MCF 10A (cell line): ENCODE measurements at regions not wholly inside any gene's neighbourhood (a gene's known extent, or its start where the extent isn't known, plus 50 kb on each side); places are given as distances from the start of the nearest gene placed in this dataset.

Experiments used
- BruUV-seq: library from RNA; stranded (reverse); fragments of 400-500 nt; replicated peaks from 2 replicates; lab custom pipeline; 2021; lab: Mats Ljungman, UMichigan
- CTCF ChIA-PET: fragments of 300-600 bp; sonication (Branson Sonifier 250); formaldehyde crosslinking; extraction: SDS; loops from one replicate; lab custom pipeline; 2021; ENCODE audit warnings: antibody characterized with exemption, inconsistent platforms; lab: Yijun Ruan, JAX
- POLR2A ChIA-PET: fragments of 300-600, 350-650 bp; sonication (Branson Sonifier 250); formaldehyde crosslinking; extraction: SDS; loops from one replicate; lab custom pipeline; 2020; ENCODE audit warnings: antibody characterized with exemption, inconsistent platforms; lab: Yijun Ruan, JAX
- DNase-seq: peaks from one replicate; pipeline ENCODE4 v3.0.0-alpha.2; 2018; ENCODE audit not compliant: unreplicated experiment
- H3K27ac Mint-ChIP-seq: one replicate; pipeline ENCODE4 v1.8.0; 2022; ENCODE audit warnings: mild to moderate bottlenecking, low read depth, mixed read lengths; ENCODE audit not compliant: unreplicated experiment
- H3K27me3 Mint-ChIP-seq: one replicate; pipeline ENCODE4 v1.8.0; 2022; ENCODE audit warnings: mixed read lengths; ENCODE audit not compliant: insufficient read depth, unreplicated experiment
- H3K36me3 Mint-ChIP-seq: one replicate; pipeline ENCODE4 v1.8.0; 2022; ENCODE audit warnings: mild to moderate bottlenecking, moderate library complexity, mixed read lengths; ENCODE audit not compliant: insufficient read depth, unreplicated experiment
- H3K4me1 Mint-ChIP-seq: one replicate; pipeline ENCODE4 v1.8.0; 2022; ENCODE audit warnings: mixed read lengths; ENCODE audit not compliant: insufficient read depth, unreplicated experiment
- H3K4me3 Mint-ChIP-seq: one replicate; pipeline ENCODE4 v1.8.0; 2022; ENCODE audit warnings: mild to moderate bottlenecking, moderate library complexity, mixed read lengths; ENCODE audit not compliant: unreplicated experiment
- H3K9me3 Mint-ChIP-seq: one replicate; pipeline ENCODE4 v1.8.0; 2022; ENCODE audit warnings: mixed read lengths; ENCODE audit not compliant: unreplicated experiment
- intact Hi-C: fragments of 100-400 bp; cut with micrococcal nuclease; formaldehyde crosslinking; loops from 2 replicates; pipeline ENCODE4 v1.14.1; 2022
- TF ChIP-seq, protein P1 (sequence below): fragments of 200-600 bp; IDR thresholded peaks from one replicate; pipeline ENCODE4 v1.8.0; 2022; ENCODE audit warnings: antibody characterized with exemption, mild to moderate bottlenecking; ENCODE audit not compliant: unreplicated experiment

DNA sequence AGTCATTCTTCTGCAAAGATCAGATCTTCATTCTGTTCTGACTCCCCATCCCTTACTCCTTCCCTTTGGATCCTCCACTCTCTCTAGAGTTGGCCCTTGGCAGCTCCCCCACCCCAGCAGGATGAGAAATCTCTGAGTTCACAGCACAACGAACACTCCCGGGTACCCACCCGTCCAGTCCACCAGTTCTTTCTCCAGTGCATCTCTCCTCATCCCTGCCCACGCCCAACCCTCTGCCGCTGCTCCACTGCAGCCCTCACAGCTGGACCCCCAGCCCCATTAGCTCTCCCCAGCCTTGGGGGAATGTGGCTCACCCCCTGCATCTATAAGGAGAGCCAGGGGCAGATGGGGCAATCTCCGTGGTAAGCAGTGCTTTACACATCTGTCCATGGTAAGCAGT lies 125.7 kb downstream of the MATN1 start:
- intact Hi-C loops, result no loop called here
- H3K27ac Mint-ChIP-seq, result no peak overlapping the region
- BruUV-seq, result no TSS peak
- ChIA-PET POLR2A (no interaction called here), CTCF (no interaction called here)
- DNase-seq, result no peak
- peaks cover 49% of the 10 kb centered on the region for H3K27me3 Mint-ChIP-seq
- TF ChIP-seq, protein P1, sequence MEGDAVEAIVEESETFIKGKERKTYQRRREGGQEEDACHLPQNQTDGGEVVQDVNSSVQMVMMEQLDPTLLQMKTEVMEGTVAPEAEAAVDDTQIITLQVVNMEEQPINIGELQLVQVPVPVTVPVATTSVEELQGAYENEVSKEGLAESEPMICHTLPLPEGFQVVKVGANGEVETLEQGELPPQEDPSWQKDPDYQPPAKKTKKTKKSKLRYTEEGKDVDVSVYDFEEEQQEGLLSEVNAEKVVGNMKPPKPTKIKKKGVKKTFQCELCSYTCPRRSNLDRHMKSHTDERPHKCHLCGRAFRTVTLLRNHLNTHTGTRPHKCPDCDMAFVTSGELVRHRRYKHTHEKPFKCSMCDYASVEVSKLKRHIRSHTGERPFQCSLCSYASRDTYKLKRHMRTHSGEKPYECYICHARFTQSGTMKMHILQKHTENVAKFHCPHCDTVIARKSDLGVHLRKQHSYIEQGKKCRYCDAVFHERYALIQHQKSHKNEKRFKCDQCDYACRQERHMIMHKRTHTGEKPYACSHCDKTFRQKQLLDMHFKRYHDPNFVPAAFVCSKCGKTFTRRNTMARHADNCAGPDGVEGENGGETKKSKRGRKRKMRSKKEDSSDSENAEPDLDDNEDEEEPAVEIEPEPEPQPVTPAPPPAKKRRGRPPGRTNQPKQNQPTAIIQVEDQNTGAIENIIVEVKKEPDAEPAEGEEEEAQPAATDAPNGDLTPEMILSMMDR, result no peak
- no peak overlapping the region for H3K4me3 Mint-ChIP-seq
- no peaks in the 10 kb centered on the region for H3K4me1 Mint-ChIP-seq
- no peaks in the 10 kb centered on the region for H3K36me3 Mint-ChIP-seq
- H3K9me3 Mint-ChIP-seq, result peaks cover 8% of the 10 kb centered on the region

DNA sequence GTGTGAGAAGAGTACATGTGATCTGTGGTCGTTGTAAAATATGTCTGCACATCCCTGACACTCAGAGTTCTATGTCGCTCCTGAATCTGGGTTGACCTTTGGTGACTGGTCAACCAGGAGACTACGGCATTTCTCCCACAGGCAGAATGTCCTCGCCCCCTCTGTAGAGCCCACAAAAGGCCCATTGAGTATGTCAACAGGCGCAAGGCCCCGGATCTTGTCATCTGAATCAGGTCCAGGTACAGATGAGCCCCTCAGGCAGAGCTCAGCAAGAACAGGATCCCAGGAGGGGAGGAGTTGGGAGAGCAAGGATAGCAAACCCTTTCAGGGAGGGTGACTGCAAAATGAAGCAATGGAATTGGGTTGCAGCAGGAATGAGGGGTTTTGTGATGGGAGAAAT lies 126.5 kb downstream of the MATN1 start:
- POLR2A ChIA-PET, result no interaction called here

DNA sequence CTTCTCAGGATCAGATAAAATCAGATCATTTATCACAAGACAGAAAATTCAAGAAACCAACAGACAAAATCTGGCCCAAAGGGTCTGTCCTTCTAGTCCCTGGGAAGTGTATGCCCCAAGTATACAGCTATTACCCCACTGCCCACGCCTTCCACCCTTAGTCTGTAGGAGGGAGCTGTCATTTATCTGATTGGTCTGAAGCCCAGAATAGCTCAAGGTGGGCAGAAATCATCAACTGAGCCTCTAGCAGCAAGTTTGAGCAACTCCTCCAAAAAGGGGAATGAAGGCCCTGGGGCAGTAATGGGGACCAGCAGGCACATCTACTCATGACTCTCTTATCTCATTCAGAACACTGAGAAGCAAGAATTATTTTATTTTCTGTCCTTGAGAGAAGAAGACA lies 126.9 kb downstream of the MATN1 start:
- peaks cover 8% of the 10 kb centered on the region for H3K9me3 Mint-ChIP-seq
- TF ChIP-seq, protein P1, result no peak
- CTCF ChIA-PET, result no interaction called here
- no peaks in the 10 kb centered on the region for H3K4me1 Mint-ChIP-seq
- no peaks in the 10 kb centered on the region for H3K36me3 Mint-ChIP-seq
- H3K27me3 Mint-ChIP-seq, result peaks cover 61% of the 10 kb centered on the region
- DNase-seq, result no peak
- POLR2A ChIA-PET, result no interaction called here
- BruUV-seq, result no TSS peak
- no peak overlapping the region for H3K4me3 Mint-ChIP-seq
- intact Hi-C loops, result no loop called here
- H3K27ac Mint-ChIP-seq, result no peak overlapping the region

More for the DNA sequence above, 126.5 kb downstream of the MATN1 start:
- Mint-ChIP-seq H3K36me3 (no peaks in the 10 kb centered on the region), H3K27ac (no peak overlapping the region), H3K4me1 (no peaks in the 10 kb centered on the region), H3K27me3 (peaks cover 57% of the 10 kb centered on the region), H3K4me3 (no peak overlapping the region), H3K9me3 (peaks cover 8% of the 10 kb centered on the region)
- TF ChIP-seq, protein P1, result no peak
- no peak for DNase-seq
- no TSS peak for BruUV-seq
- intact Hi-C loops, result no loop called here
- CTCF ChIA-PET, result no interaction called here

DNA sequence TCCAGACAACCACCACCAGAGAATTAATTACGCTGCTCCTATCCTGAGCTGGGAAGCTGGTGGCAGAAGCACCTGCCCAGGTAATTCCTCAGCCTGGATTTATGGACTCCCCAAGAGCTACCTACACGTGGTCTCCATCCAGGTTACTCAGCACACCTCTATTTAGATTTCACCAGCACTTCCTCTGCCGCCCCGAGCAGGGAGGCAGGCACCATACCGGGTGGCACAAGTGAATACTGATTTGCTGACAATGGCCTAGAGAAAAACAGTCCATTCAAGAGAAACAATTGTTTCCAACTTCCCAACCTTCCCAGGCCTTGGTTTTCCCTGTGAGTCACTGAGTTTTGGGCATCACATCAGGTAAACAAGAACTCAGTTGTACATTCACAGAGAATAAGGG lies 134.3 kb downstream of the MATN1 start:
- no peaks in the 10 kb centered on the region for H3K36me3 Mint-ChIP-seq
- H3K27me3 Mint-ChIP-seq, result peaks cover 61% of the 10 kb centered on the region
- BruUV-seq, result no TSS peak
- peaks cover 9% of the 10 kb centered on the region for H3K9me3 Mint-ChIP-seq
- POLR2A ChIA-PET, result no interaction called here
- no peak overlapping the region for H3K27ac Mint-ChIP-seq
- CTCF ChIA-PET, result no interaction called here
- TF ChIP-seq, protein P1, result no peak
- no peak overlapping the region for H3K4me3 Mint-ChIP-seq
- intact Hi-C loops, result no loop called here
- DNase-seq, result no peak
- H3K4me1 Mint-ChIP-seq, result no peaks in the 10 kb centered on the region
